ENCODE measurements at regions not wholly inside any gene's neighbourhood (a gene's known extent, or its start where the extent isn't known, plus 50 kb on each side); places are given as distances from the start of the nearest gene placed in this dataset.
A peak's percentile ranks its signal among the peaks of the same experiment; 100 is the strongest.

GRCh38 chr9:13990331-13990730 lies 323.6 kb downstream of the NFIB start:
- DNase-seq (ENCODE audit: low spot score): no peak

- DNase-seq (ENCODE audit: low spot score): no peak
Observed at GRCh38 chr9:13988944-13989343, 325.0 kb downstream of the NFIB start.

GRCh38 chr9:13983607-13984006 lies 330.3 kb downstream of the NFIB start:
- no peak for DNase-seq (ENCODE audit: low spot score)

GRCh38 chr9:13979941-13980318 lies 334.0 kb downstream of the NFIB start:
- no peak for DNase-seq (ENCODE audit: low spot score)

GRCh38 chr9:13975611-13976290 lies 338.2 kb downstream of the NFIB start:
- no peak for DNase-seq (ENCODE audit: low spot score)

GRCh38 chr9:13974891-13975290 lies 339.1 kb downstream of the NFIB start:
- no peak for DNase-seq (ENCODE audit: low spot score)

- DNase-seq (ENCODE audit: low spot score): no peak
Observed at GRCh38 chr9:13971966-13972655, 341.8 kb downstream of the NFIB start.

GRCh38 chr9:13971415-13971814 lies 342.5 kb downstream of the NFIB start:
- no peak for DNase-seq (ENCODE audit: low spot score)

GRCh38 chr9:13970426-13970825 lies 343.5 kb downstream of the NFIB start:
- DNase-seq (ENCODE audit: low spot score): no peak

GRCh38 chr9:13970018-13970417 lies 343.9 kb downstream of the NFIB start:
- DNase-seq (ENCODE audit: low spot score): no peak

GRCh38 chr9:13967438-13967837 lies 346.5 kb downstream of the NFIB start:
- no peak for DNase-seq (ENCODE audit: low spot score)

GRCh38 chr9:13967011-13967410 lies 346.9 kb downstream of the NFIB start:
- no peak for DNase-seq (ENCODE audit: low spot score)

- no peak for DNase-seq (ENCODE audit: low spot score)
Observed at GRCh38 chr9:13963005-13963653, 350.8 kb downstream of the NFIB start.

GRCh38 chr9:13962006-13962405 lies 351.9 kb downstream of the NFIB start:
- DNase-seq (ENCODE audit: low spot score): no peak

- DNase-seq (ENCODE audit: low spot score): no peak
Observed at GRCh38 chr9:13960011-13960765, 353.8 kb downstream of the NFIB start.

GRCh38 chr9:13958672-13959071 lies 355.3 kb downstream of the NFIB start:
- DNase-seq (ENCODE audit: low spot score): no peak

- DNase-seq (ENCODE audit: low spot score): no peak
Observed at GRCh38 chr9:13957089-13957488, 356.9 kb downstream of the NFIB start.

GRCh38 chr9:13956107-13956506 lies 357.8 kb downstream of the NFIB start:
- no peak for DNase-seq (ENCODE audit: low spot score)

- DNase-seq (ENCODE audit: low spot score): no peak
Observed at GRCh38 chr9:13952906-13953305, 361.0 kb downstream of the NFIB start.

GRCh38 chr9:13948037-13948436 lies 365.9 kb downstream of the NFIB start:
- DNase-seq (ENCODE audit: low spot score): no peak

GRCh38 chr9:13943176-13943575 lies 370.8 kb downstream of the NFIB start:
- DNase-seq (ENCODE audit: low spot score): no peak

- DNase-seq (ENCODE audit: low spot score): peak; percentile 83
Observed at GRCh38 chr9:13942695-13943094, 371.2 kb downstream of the NFIB start.

GRCh38 chr9:13942201-13942600 lies 371.7 kb downstream of the NFIB start:
- no peak for DNase-seq (ENCODE audit: low spot score)

Data from AG20443 (cell line).